NCI-H2171 treated with DMSO at 0.1 percent for 48 hours (cell line): ENCODE measurements at regions not wholly inside any gene's neighbourhood (a gene's known extent, or its start where the extent isn't known, plus 50 kb on each side); places are given as distances from the start of the nearest gene placed in this dataset.
A peak's percentile ranks its signal among the peaks of the same experiment; 100 is the strongest.

Experiments
- DNase-seq: peaks from one replicate; lab custom pipeline; 2025; lab: John Stamatoyannopoulos, UW

DNA sequence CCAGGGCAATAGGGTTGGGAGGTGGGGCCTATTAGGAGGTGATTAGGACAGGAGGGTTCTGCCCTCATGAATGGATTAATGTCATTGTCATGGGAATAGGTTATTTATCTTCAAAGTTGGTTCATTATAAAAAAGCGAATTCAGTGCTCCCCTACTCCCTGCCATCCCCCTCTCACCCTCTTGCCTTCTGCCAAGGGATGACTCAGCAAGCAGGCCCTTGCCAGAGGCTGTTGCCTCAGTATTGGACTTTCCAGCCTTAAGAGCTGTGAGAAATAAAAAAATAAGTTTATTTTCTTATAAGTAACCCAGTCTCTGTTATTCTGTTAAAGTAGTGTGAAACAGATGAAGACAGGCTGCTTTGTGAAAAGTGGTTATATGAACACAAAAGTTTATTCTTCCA lies 381.1 kb upstream of the ZFP64 start:
- no peak for DNase-seq

- no peak for DNase-seq
These were observed 377.6 kb upstream of the ZFP64 start for GRCh38 chr20:52569201-52569600.

- DNase-seq = no peak
These were observed 374.0 kb upstream of the ZFP64 start for GRCh38 chr20:52565614-52566013.

DNA sequence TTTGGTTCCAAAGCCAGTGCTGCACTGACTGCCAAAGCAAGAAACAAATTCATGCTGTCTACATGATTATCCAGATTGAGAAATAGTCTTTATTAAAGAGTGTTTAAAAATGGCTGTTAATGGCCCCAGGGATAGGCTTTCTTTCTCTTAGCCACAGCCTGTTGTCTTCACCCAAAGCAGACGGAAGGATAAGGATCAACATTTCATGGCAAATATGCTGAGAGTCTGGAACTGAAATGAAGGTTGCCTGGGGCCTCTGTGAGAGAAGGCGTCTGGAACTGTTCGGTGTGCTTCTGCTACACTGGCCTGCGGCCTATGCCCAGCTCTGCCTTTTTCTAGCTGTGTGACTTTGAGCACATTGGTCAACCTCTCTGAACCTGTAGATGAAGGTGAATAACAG lies 373.0 kb upstream of the ZFP64 start:
- DNase-seq = no peak

DNA sequence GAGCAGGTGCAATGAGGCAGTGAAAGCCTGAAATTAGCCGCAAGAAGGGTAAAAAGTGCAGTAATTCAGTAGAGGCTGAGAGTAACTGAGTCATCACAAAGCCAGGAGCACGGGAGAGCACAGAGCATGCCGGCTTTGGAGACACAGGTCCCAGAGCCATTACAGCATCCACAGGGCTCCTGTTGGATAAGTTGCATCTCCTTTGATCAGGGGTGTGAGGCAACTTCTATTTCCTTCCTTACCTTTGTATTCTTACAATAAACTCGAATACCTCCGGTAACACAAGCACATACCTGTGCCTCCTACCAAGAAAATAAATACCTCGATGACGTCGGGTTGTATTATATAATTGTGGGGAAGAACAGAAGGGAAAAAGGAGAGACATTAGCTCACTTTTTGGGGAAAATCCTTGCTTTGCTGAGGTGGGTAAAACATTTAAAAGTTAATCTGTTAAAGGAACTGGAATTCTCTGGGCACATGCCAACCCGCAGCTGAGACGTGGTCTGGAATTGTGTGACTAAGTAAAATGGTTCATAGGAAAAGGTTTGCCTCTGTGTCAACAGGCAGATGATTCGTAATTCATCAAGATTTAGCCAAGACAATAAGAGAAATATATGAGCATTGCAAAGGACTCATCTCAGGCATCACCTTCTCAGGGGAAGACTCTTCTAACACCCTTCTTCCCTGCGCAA lies 360.7 kb upstream of the ZFP64 start:
- no peak for DNase-seq

- DNase-seq = no peak
These were observed 350.6 kb upstream of the ZFP64 start for GRCh38 chr20:52542131-52542530.

DNA sequence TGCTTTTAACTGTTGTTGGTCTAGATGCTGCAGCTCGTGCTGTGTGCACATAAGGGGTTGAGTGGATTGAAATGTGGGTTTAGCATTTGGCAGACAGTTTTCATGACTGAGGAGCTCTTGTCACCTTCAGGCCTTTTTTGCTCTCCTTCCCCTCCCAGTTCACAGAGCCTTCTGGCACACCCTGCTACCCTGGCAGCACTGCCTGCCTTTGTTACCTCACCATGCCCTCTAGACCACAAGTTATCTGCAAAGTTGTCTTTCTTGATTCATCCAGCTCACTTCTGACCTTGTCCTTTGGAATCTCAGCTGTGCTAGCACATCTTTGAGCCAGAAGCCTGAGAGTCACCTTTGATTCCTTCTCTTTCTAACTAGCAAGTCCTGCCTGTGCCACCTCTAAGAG lies 348.9 kb upstream of the ZFP64 start:
- DNase-seq = no peak

- no peak for DNase-seq
These were observed 348.3 kb upstream of the ZFP64 start for GRCh38 chr20:52539891-52540290.

DNA sequence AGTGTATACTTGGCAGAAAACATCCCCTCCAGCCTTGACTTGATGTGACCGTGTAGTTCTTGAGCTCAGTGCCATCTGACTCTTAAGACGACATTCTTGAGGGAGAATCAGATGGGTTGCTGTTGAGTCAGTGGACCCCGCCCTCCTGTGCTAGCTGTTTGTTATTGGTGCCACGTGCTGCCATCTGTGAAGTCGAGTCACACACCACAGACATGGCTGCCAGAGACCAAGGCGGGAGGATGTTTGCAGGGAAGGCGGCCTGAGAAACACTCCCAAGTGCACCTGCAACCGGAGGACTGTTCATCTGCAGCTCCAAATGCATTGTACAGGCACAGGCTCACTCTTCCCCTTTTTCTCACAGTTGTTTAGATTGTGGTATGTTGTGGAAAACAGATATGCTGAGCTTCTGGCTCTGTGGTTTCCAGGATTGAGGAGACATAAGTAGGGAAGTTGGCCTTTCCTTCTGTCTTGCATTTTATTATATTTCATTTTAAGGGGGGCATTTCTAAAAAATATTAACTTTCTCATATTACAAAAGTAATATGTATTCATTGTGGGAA lies 345.3 kb upstream of the ZFP64 start:
- DNase-seq = no peak

DNA sequence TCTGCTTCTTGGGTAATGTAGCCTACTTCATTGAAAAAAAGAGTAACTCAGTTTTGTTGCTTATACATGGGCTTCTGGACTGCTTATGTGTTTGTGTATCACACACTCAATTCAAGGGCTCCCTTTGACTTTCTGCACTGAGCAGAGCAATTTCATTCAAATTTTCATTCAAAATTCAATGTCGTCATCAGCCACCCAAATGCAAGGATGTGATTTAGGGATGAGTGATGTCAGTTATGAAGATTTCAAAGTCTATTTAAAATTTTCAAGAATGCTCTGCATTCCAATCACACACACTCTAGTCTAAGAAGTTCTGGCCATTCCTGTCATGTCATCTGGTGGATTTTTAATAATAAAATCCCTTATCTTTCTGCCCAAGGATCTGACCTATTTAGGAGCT lies 344.5 kb upstream of the ZFP64 start:
- no peak for DNase-seq

GRCh38 chr20:52534616-52535015 lies 343.0 kb upstream of the ZFP64 start:
- DNase-seq = no peak

DNA sequence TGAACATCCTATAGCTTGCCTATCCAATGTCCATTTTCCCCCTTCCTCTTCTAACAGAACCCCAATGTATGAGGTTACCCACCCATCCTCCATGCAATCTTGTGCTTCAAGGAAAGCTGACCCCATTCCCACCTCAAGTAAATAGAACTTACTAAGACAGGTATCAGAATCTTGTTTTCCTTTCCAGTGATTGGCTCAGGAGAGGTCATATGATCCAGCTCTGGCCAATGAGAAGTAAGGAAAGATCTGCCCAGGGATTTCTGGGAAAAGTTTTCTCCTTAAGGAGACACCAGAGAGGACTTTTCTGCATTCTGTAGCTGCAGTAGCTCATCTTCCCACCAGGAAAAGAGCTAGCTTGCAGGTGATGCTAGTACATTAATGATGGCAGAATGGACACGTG lies 341.8 kb upstream of the ZFP64 start:
- DNase-seq = no peak

DNA sequence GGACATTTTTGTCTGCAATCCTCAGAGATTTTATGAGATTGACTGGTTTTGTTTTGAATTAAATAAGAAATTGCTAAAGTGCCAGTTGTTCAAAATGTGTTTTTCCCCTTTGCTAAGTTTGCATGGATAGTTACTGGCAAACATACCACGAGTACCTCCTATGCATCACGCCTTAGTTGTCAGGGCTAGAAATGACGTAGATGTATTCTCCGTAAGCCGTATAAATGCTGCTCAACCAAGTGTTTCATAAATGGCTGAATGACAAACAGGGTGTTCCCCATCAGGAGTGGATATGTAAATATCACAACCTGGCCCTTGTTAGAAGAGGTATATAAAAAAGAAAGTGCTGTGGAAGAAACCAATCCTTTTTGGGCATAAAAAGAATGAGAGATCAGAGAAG lies 341.1 kb upstream of the ZFP64 start:
- DNase-seq = no peak

DNA sequence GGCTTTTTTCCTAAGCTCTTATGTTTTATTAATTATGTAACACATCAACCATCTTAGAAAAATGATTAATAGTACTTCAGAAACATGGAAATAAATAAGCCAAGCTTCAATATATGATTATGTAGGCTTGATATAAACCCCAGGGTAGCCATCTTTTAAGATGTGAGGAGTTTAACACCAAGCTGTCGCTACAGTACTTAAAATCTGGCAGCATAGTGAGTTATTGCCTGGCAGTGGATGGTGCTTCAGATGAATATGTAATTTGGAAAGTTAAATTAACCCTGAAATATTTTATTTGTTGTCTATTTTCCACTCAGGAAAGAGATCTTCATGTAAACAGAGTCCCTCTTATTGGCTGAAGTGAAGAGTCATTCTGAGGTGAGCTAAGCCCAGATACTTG lies 339.0 kb upstream of the ZFP64 start:
- no peak for DNase-seq

GRCh38 chr20:52529826-52530225 lies 338.2 kb upstream of the ZFP64 start:
- DNase-seq = no peak

DNA sequence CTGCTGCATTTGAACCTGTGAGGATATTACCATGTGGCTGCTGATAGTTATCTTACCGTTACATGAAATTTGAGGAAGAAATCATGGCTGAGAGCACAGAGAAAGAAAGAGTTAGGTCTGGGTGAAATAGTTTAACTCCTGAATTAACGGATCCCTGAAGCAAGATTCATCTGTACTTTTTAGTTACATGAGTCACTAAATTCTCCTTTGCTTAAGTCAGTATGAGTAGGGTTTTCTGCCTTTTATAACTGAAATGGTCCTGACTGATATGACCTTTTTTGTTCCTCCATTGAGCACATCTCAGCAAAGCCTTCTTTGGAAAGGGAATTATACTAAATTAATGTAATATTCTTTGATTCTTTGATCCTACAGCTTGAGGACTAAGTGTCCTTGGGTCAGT lies 333.3 kb upstream of the ZFP64 start:
- DNase-seq = no peak

DNA sequence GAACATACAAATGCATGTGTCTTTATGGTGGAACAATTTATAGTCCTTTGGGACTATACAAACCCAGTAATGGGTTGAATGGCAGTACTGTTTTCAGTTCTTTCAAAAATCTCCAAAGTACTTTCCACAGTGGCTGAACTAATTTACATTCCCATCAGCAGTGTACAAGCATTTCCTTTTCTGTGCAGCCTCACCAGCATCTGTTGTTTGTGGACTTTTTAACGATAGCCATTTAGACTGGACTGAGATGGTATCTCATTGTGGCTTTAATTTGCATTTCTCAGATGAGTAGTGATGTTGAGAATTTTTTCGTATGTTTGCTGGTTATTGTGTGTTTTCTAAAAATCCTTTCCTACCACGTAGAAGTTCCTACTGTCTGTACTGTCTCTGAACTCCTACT lies 327.2 kb upstream of the ZFP64 start:
- DNase-seq = no peak

- DNase-seq = no peak
These were observed 324.3 kb upstream of the ZFP64 start for GRCh38 chr20:52515877-52516276.

DNA sequence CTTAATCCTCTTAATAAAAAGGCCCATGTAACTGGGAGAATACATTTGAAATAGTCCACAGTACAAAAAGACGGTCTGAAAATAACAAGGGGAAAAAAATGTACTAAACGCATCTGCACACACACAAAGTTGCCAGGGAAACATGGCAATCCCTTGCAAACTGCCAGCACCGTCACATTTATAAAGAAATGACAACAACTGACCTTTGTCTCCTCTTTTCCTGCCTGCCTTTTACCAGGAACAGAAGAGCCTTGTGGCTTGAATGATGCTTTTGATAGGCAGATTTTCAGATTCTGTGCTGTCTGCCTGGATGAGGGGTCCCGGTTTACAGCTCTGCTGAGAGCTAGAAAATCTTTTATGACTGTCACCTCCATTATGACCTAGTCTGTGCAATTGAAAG lies 308.6 kb upstream of the ZFP64 start:
- DNase-seq = no peak

DNA sequence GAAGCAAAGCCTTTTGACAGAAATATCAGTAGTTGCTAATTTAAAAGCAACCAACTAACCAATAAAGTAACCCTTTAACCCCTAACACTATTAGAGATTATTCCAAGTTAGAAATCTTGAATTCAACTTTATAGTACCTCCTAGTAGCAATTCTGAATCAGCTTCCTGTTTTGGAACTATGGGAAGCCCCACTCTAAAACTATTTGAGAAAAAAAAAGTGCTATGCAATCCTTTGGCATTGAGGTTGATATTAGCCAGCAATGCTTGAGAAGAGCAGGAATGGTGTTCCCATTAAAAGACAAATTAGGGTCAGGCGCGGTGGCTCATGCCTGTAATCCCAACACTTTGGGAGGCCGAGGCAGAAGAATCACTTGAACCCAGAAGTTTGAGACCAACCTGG lies 306.2 kb upstream of the ZFP64 start:
- DNase-seq = no peak

DNA sequence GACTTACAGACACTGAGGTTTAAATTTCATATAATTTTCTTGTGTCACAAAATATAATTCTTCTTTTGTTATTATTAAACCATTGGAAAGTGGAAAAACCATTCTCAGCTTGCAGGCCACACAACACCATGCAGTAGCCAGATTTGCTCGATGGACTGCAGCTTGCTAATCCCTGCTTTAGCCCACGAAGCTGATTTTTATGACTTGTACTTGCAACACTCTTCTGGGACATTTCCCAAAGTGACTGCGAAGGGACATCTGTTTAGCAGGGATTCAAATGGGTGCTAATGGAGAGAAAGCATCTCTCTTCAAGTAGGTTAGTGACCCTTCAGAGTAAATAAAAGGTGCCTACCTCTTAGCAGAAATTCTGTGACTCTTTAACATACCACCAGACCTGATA lies 304.6 kb upstream of the ZFP64 start:
- no peak for DNase-seq

DNA sequence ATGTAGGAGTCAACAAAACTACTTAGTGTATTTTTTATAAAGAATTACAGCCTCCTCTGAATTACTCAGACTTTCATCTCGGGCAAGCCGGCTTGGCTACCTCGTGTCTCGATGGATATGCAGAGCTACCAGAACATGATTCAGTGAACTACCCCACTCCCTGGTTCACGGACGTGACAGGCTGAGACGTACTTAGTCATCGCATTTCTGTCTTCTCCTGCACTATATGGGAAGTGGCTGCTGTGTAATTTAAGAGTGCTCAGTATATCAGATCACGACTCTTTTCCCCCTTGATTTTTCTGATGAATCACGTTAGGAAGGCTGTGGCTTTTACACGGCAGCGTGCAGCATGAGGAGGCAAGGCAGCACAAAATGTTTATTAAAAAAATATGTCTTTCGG lies 302.7 kb upstream of the ZFP64 start:
- DNase-seq = no peak

- DNase-seq = peak; percentile 21
These were observed 301.7 kb upstream of the ZFP64 start for GRCh38 chr20:52493171-52493721.
